Ovary (tissue), 7 donors: ENCODE measurements at regions not wholly inside any gene's neighbourhood (a gene's known extent, or its start where the extent isn't known, plus 50 kb on each side); places are given as distances from the start of the nearest gene placed in this dataset.

Experiments
- DNase-seq, 5 donors: peaks; one replicate each; pipeline ENCODE4 v3.0.0-alpha.2; 2019 to 2020
- H3K27ac ChIP-seq, 2 donors: fragments of 200-600 bp; one replicate each; pipeline versions ENCODE4 v1.5.1 to v1.8.0; 2019 to 2022
- H3K27me3 ChIP-seq: fragments of 200-600 bp; one replicate; pipeline ENCODE4 v1.8.0; 2022
- H3K36me3 ChIP-seq: fragments of 200-600 bp; sonication (generic); one replicate; pipeline ENCODE4 v1.5.1; 2019
- H3K4me1 ChIP-seq: one replicate; pipeline ENCODE4 v1.8.1; 2013; ENCODE audit warnings: mild to moderate bottlenecking, moderate library complexity; ENCODE audit not compliant: insufficient read depth
- H3K4me3 ChIP-seq: fragments of 200-600 bp; sonication (generic); one replicate; pipeline ENCODE4 v1.5.1; 2017
- H3K9me3 ChIP-seq, 2 donors: fragments of 200-600 bp in 1 of 2; sonication (generic) in 1 of 2; one replicate each; pipeline versions ENCODE4 v1.5.1 to v1.8.1; 2013 to 2019; ENCODE audit warnings: mild to moderate bottlenecking in 1 of 2, moderate library complexity in 1 of 2
- CTCF ChIP-seq, 3 donors: fragments of 450-650 bp in 2 of 3; fragments of 200-600 bp in 1 of 3; IDR thresholded peaks; one replicate each; pipeline versions ENCODE4 v1.5.1 to v1.8.0; 2016 to 2022; ENCODE audit warnings: antibody characterized with exemption in 3 of 3, mild to moderate bottlenecking in 1 of 3
- EP300 ChIP-seq: sonication (generic); formaldehyde crosslinking; IDR thresholded peaks from one replicate; pipeline ENCODE4 v1.6.1; 2017; ENCODE audit warnings: antibody characterized with exemption
- POLR2A ChIP-seq: fragments of 450-650 bp; IDR thresholded peaks from one replicate; pipeline ENCODE4 v1.6.1; 2017; ENCODE audit warnings: antibody characterized with exemption, mild to moderate bottlenecking, moderate library complexity
- WGBS, 3 donors: extraction: QIAGEN DNeasy Blood & Tissue Kit in 1 of 3; methylation state at CpG; one replicate each; pipeline versions ENCODE4 v1.1.5 to v1.1.7; 2013 to 2017; 5-methylcytosine and 5-hydroxymethylcytosine counted together
- intact Hi-C, 4 donors: fragments of 100-400 bp; cut with DNase I; formaldehyde crosslinking; loops; one replicate each; pipeline versions ENCODE4 v1.11.0 to v1.15.1; 2022 to 2023
- donor health status: DM: no; HTN: no; CAD: no; lungs with moderate emphysema.
- donor health status: DM: no; HTN: no; CAD: no.
- donor health status: Bipolar disorder and iron deficiency.
- donor health status: DM: no; HTN: no; CAD: no.
- donor health status: DM: yes; HTN: yes; CAD: no.

GRCh38 chr14:105839425-105840265 is 313.3 kb downstream of the TMEM121 start:
- intact Hi-C loops: no loop called here
- H3K4me1 ChIP-seq: no peaks in the 10 kb centered on the region
- no peaks in the 10 kb centered on the region for H3K36me3 ChIP-seq
- WGBS, 3 donors: 83 to 87% (median 85%) methylated on average over 20 of the region's 20 CpGs
- H3K4me3 ChIP-seq: no peak overlapping the region
- H3K9me3 ChIP-seq: no peaks in the 10 kb centered on the region
- TF ChIP-seq CTCF (IDR thresholded peaks at IDR 0.05) (no peak), POLR2A (no peak), EP300 (no peak)
- H3K27ac ChIP-seq: no peak overlapping the region
- no peaks in the 10 kb centered on the region for H3K27me3 ChIP-seq
- peak in 1 of 5 donors; percentile 21 for DNase-seq

GRCh38 chr14:105840266-105841021 is 314.1 kb downstream of the TMEM121 start:
- intact Hi-C loops: no loop called here
- H3K27ac ChIP-seq: no peak overlapping the region
- no peaks in the 10 kb centered on the region for H3K27me3 ChIP-seq
- no peaks in the 10 kb centered on the region for H3K4me1 ChIP-seq
- TF ChIP-seq CTCF (IDR thresholded peaks at IDR 0.05) (no peak), EP300 (no peak), POLR2A (no peak)
- DNase-seq: peak in 1 of 5 donors; percentile 21
- 80 to 86% (median 82%) methylated on average over 30 to 32 of the region's 32 CpGs for WGBS, 3 donors
- no peaks in the 10 kb centered on the region for H3K9me3 ChIP-seq
- no peak overlapping the region for H3K4me3 ChIP-seq
- no peaks in the 10 kb centered on the region for H3K36me3 ChIP-seq

GRCh38 chr14:105841022-105842009 is 314.9 kb downstream of the TMEM121 start:
- H3K4me1 ChIP-seq: no peaks in the 10 kb centered on the region
- WGBS, 3 donors: 73 to 84% (median 73%) methylated on average over 29 of the region's 29 CpGs
- no peaks in the 10 kb centered on the region for H3K36me3 ChIP-seq
- no peak overlapping the region for H3K27ac ChIP-seq
- TF ChIP-seq CTCF (IDR thresholded peaks at IDR 0.05) (no peak), EP300 (no peak), POLR2A (no peak)
- H3K27me3 ChIP-seq: no peaks in the 10 kb centered on the region
- no peak overlapping the region for H3K4me3 ChIP-seq
- H3K9me3 ChIP-seq: no peaks in the 10 kb centered on the region
- intact Hi-C loops: no loop called here
- DNase-seq: peak in 3 of 5 donors; percentile 6 to 20 (median 8)

- no peaks in the 10 kb centered on the region for H3K9me3 ChIP-seq
- no peaks in the 10 kb centered on the region for H3K4me1 ChIP-seq
- no peaks in the 10 kb centered on the region for H3K27me3 ChIP-seq
- 59 to 75% (median 70%) methylated on average over 4 of the region's 4 CpGs for WGBS, 3 donors
- no peaks in the 10 kb centered on the region for H3K36me3 ChIP-seq
- H3K27ac ChIP-seq: no peak overlapping the region
- TF ChIP-seq EP300: no peak
- no peak for TF ChIP-seq CTCF (IDR thresholded peaks at IDR 0.05)
- no peak for TF ChIP-seq POLR2A
- no peak for DNase-seq
- no peak overlapping the region for H3K4me3 ChIP-seq
- intact Hi-C loops: no loop called here
Measured at GRCh38 chr14:105842105-105842504, 315.7 kb downstream of the TMEM121 start.
